LNCaP clone FGC (cell line): ENCODE measurements at regions not wholly inside any gene's neighbourhood (a gene's known extent, or its start where the extent isn't known, plus 50 kb on each side); places are given as distances from the start of the nearest gene placed in this dataset.
A peak's percentile ranks its signal among the peaks of the same experiment; 100 is the strongest.

Experiments used
- DNase-seq: peaks from one replicate; pipeline ENCODE4 v3.0.0-alpha.2; 2011; ENCODE audit warnings: low read depth
- H3K4me3 ChIP-seq: 2 replicates; pipeline ENCODE4 v1.5.1; 2011; ENCODE audit warnings: mild to moderate bottlenecking, low read depth, low read length, control low read depth
- TF ChIP-seq, protein P1 (sequence below): IDR thresholded peaks from 2 replicates; pipeline ENCODE4 v1.5.1; 2012; ENCODE audit warnings: mild to moderate bottlenecking; ENCODE audit not compliant: control insufficient read depth, insufficient read depth; ENCODE audit errors: extremely low read depth

DNA sequence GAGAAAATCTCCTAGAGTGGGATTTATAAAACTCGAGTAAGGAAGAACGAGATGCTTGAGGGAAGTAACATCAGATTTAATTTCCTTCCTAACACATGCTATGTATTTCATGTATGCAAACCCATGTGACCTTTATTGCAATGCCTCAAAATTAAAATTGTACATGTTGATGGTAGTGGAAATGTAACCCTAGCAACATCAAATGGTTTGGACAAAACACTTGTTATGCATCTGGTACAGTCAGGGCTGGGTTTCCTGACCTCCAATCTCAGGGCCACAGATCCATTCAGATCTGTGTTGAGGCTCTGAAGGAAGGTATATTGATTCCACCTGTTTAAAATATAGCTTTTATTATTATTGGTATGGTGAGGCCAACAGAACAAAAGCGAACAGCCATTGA, 246.0 kb downstream of the WNT5A start:
- no peak for DNase-seq
- H3K4me3 ChIP-seq, result no peak overlapping the region
- TF ChIP-seq, protein P1, sequence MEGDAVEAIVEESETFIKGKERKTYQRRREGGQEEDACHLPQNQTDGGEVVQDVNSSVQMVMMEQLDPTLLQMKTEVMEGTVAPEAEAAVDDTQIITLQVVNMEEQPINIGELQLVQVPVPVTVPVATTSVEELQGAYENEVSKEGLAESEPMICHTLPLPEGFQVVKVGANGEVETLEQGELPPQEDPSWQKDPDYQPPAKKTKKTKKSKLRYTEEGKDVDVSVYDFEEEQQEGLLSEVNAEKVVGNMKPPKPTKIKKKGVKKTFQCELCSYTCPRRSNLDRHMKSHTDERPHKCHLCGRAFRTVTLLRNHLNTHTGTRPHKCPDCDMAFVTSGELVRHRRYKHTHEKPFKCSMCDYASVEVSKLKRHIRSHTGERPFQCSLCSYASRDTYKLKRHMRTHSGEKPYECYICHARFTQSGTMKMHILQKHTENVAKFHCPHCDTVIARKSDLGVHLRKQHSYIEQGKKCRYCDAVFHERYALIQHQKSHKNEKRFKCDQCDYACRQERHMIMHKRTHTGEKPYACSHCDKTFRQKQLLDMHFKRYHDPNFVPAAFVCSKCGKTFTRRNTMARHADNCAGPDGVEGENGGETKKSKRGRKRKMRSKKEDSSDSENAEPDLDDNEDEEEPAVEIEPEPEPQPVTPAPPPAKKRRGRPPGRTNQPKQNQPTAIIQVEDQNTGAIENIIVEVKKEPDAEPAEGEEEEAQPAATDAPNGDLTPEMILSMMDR, result no peak

DNA sequence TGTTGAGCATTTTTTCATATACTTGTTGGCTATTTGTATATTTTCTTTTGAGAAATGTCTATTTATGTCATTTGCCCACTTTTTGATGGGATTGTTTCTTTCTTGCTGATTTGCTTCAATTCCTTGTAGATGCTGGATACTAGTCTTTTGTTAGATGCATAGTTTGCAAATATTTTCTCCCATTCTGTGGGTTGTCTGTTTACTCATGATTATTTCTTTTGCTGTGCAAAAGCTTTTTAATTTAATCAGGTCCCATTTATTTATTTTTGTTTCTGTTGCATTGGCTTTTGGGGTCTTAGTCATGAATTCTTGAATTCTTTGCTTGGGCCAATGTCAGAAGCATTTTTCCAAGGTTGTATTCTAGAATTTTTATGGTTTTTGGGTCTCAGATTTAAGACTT, 251.7 kb downstream of the WNT5A start:
- TF ChIP-seq, protein P1, result no peak
- H3K4me3 ChIP-seq, result no peak overlapping the region
- DNase-seq, result no peak

- TF ChIP-seq, protein P1, result no peak
- DNase-seq, result no peak
Measured at GRCh38 chr3:55226696-55227095, 260.4 kb downstream of the WNT5A start.

GRCh38 chr3:55218577-55218976, 268.5 kb downstream of the WNT5A start:
- TF ChIP-seq, protein P1, result no peak
- DNase-seq, result no peak
- no peak overlapping the region for H3K4me3 ChIP-seq

More at GRCh38 chr3:55226696-55227095, 260.4 kb downstream of the WNT5A start:
- H3K4me3 ChIP-seq, result no peak overlapping the region

DNA sequence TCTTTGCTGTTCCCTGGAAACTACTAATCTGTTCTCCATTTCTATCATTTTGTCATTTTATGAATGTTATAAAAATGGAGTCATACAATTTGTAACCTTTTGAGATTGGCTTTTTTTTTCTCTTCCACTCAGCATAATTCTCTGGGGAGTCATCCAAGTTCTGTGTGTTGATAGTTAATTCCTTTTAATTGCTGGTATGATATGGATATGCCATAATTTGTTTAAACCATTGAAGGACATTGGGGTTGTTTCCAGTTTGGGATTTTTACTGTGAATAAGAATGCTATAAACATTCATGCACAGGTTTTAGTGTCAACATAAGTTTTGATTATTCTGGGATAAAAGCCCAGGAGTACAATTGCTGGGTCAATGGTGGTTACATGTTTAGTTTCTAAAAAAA, 279.4 kb downstream of the WNT5A start:
- TF ChIP-seq, protein P1, result no peak
- peak; percentile 17 for DNase-seq
- no peak overlapping the region for H3K4me3 ChIP-seq

DNA sequence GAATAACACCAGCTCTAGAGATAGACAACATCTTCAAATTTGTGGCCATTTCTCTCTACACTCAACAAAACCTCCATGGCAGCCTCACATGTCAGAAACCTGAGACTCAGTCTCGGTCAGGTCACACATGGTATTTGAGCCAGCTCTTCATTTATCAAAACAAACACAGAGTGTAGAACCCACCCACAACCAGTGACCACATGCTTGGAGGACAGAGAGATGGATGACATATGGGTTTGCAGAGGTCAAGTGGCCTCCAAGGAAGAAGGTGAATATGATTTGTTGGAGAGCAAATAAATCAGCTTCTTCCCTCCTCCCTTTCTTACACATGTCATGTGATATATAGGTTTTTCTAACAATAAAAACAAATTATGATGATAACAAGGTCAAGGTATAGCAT, 278.1 kb upstream of the LRTM1 start:
- TF ChIP-seq, protein P1, result no peak
- no peak for DNase-seq
- no peak overlapping the region for H3K4me3 ChIP-seq

- no peak overlapping the region for H3K4me3 ChIP-seq
- DNase-seq, result no peak
- TF ChIP-seq, protein P1, result no peak
Measured at GRCh38 chr3:55204417-55204816, 276.6 kb upstream of the LRTM1 start.
